Natural killer cell (primary cell): ENCODE measurements at regions not wholly inside any gene's neighbourhood (a gene's known extent, or its start where the extent isn't known, plus 50 kb on each side); places are given as distances from the start of the nearest gene placed in this dataset.

ENCODE experiments used
- ATAC-seq, 3 donors: fragments of 150-1000 bp in 2 of 3; fragments of 200-7000 bp in 1 of 3; cut with Tn5 transposase; 1 replicate in 1 of 3; 2 replicates in 2 of 3; pipeline ENCODE4 v1.10.0; 2021; ENCODE audit warnings: mild to moderate bottlenecking in 2 of 3, moderate library complexity in 2 of 3
- DNase-seq, 2 donors: peaks; one replicate each; pipeline versions ENCODE4 v3.0.0 to v3.0.0-alpha.2; 2013 to 2021; ENCODE audit warnings: mixed read lengths in 1 of 2
- H3K27ac ChIP-seq: one replicate; pipeline ENCODE4 v1.5.1; 2013; ENCODE audit warnings: mild to moderate bottlenecking, low read length
- H3K27me3 ChIP-seq: one replicate; pipeline ENCODE4 v1.6.1; 2013; ENCODE audit warnings: low read length; ENCODE audit not compliant: control insufficient read depth, insufficient read depth
- H3K36me3 ChIP-seq: one replicate; pipeline ENCODE4 v1.6.1; 2013; ENCODE audit warnings: low read length; ENCODE audit not compliant: control insufficient read depth, insufficient read depth
- H3K4me1 ChIP-seq: one replicate; pipeline ENCODE4 v1.6.1; 2013; ENCODE audit warnings: low read length; ENCODE audit not compliant: control insufficient read depth, insufficient read depth
- H3K4me3 ChIP-seq: one replicate; pipeline ENCODE4 v1.5.1; 2013; ENCODE audit warnings: low read length
- H3K9me3 ChIP-seq: one replicate; pipeline ENCODE4 v1.6.1; 2013; ENCODE audit warnings: low read length; ENCODE audit not compliant: control insufficient read depth, insufficient read depth
- H3K27ac Mint-ChIP-seq, 2 donors: one replicate each; pipeline ENCODE4 v1.8.0; 2022; ENCODE audit warnings: mild to moderate bottlenecking in 2 of 2, mixed read lengths in 2 of 2, moderate library complexity in 1 of 2
- H3K27me3 Mint-ChIP-seq, 2 donors: one replicate each; pipeline ENCODE4 v1.8.0; 2022; ENCODE audit warnings: low read depth in 2 of 2, mixed read lengths in 2 of 2
- H3K36me3 Mint-ChIP-seq: one replicate; pipeline ENCODE4 v1.8.0; 2022; ENCODE audit warnings: mixed read lengths
- H3K4me1 Mint-ChIP-seq, 2 donors: one replicate each; pipeline ENCODE4 v1.8.0; 2022; ENCODE audit warnings: mixed read lengths in 2 of 2
- H3K4me3 Mint-ChIP-seq: one replicate; pipeline ENCODE4 v1.8.0; 2022; ENCODE audit warnings: mild to moderate bottlenecking, moderate library complexity, mixed read lengths
- H3K9me3 Mint-ChIP-seq, 2 donors: one replicate each; pipeline ENCODE4 v1.8.0; 2022; ENCODE audit warnings: mixed read lengths in 2 of 2
- CTCF ChIP-seq: fragments of 200-600 bp; IDR thresholded peaks from one replicate; pipeline ENCODE4 v1.8.0; 2022; ENCODE audit warnings: antibody characterized with exemption
- WGBS: methylation state at CpG from one replicate; pipeline ENCODE4 v1.1.7; 2013; ENCODE audit warnings: missing lambda C conversion rate; ENCODE audit not compliant: insufficient coverage; 5-methylcytosine and 5-hydroxymethylcytosine counted together
- intact Hi-C: fragments of 100-400 bp; cut with micrococcal nuclease; formaldehyde crosslinking; loops from one replicate; pipeline ENCODE4 v1.14.2; 2022

GRCh38 chr2:60301726-60302125 is 251.7 kb downstream of the BCL11A start:
- Mint-ChIP-seq H3K4me3 (no peak overlapping the region), H3K27ac (no peak overlapping the region), H3K36me3 (no peaks in the 10 kb centered on the region), H3K27me3 (no peaks in the 10 kb centered on the region), H3K9me3 (no peaks in the 10 kb centered on the region), H3K4me1 (peaks cover 19 to 32% of the 10 kb centered on the region in 2 donors)
- no peaks in the 10 kb centered on the region for H3K27me3 ChIP-seq
- peaks cover 10% of the 10 kb centered on the region for H3K4me1 ChIP-seq
- intact Hi-C loops: no loop called here
- no peak overlapping the region for H3K4me3 ChIP-seq
- no peaks in the 10 kb centered on the region for H3K9me3 ChIP-seq
- ATAC-seq (no peak), DNase-seq (no peak)
- 42% methylated on average over 2 of the region's 3 CpGs for WGBS
- no peak for TF ChIP-seq CTCF
- H3K36me3 ChIP-seq: no peaks in the 10 kb centered on the region
- H3K27ac ChIP-seq: no peak overlapping the region

DNA sequence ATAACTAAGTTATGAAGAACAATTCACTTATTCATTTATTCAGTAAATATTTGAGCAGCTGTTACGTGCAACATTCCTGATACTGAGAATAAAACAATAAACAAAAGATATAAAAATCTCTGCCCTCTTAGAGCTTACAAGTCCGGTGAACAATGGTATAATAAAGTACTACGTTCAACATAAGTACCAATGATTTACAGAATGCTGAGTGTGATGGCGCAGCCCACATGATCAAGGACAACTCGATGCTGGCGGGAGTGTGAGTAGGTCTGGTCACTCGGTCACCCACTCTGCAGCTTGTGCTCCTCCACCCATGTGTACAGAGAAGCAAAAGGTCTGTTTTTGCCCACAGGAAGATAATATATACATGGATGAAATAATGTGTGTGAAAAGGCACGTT is 254.3 kb downstream of the BCL11A start:
- no peak overlapping the region for H3K4me3 Mint-ChIP-seq
- intact Hi-C loops: no loop called here
- no peak for ATAC-seq
- H3K4me3 ChIP-seq: no peak overlapping the region
- H3K27me3 ChIP-seq: no peaks in the 10 kb centered on the region
- 94% methylated on average over 7 of the region's 8 CpGs for WGBS
- no peak overlapping the region for H3K27ac Mint-ChIP-seq
- peaks cover 6% of the 10 kb centered on the region for H3K4me1 ChIP-seq
- no peaks in the 10 kb centered on the region for H3K36me3 ChIP-seq
- H3K36me3 Mint-ChIP-seq: no peaks in the 10 kb centered on the region
- no peak overlapping the region for H3K27ac ChIP-seq
- no peak for TF ChIP-seq CTCF
- H3K27me3 Mint-ChIP-seq: no peaks in the 10 kb centered on the region
- H3K4me1 Mint-ChIP-seq: peaks cover 14 to 17% of the 10 kb centered on the region in 2 donors
- DNase-seq: no peak
- H3K9me3 ChIP-seq: no peaks in the 10 kb centered on the region
- no peaks in the 10 kb centered on the region for H3K9me3 Mint-ChIP-seq

DNA sequence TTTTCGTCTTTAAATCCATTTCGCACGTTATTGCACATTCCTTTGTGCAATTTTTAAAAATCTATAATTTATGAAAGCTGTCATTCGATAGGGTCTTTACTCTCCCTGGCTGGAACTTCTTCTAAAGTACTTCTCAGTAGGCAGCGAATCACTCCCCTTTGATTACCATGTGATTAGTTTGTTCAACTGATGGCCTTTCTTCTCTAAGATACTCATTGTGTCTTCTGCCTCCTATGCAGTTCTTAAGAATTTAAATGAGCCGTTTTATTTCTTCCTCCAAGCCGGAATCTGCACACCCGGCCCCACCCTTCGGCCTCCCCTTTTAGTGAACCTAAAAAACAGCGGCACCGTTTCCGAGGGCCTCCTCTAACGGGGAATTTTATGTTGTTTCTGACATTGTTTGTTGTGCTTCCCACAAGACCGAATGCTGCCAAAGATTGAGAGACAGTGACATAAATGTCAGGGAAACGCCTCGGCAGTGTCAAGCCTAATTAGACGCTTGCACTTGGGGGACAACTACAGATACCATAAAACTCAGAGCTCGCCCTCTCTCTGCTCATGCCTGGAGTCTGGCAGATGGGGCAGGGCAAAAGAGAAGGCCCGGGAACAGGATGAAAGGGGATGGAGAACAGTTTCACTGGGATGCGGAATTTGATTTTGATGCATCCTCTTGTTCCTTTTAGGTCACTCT is 255.3 kb downstream of the BCL11A start:
- H3K4me1 ChIP-seq: peaks cover 5% of the 10 kb centered on the region
- no peak overlapping the region for H3K27ac ChIP-seq
- Mint-ChIP-seq H3K9me3 (no peaks in the 10 kb centered on the region), H3K27ac (no peak overlapping the region), H3K36me3 (no peaks in the 10 kb centered on the region), H3K4me3 (no peak overlapping the region), H3K4me1 (peaks cover 6% of the 10 kb centered on the region in 2 donors), H3K27me3 (no peaks in the 10 kb centered on the region)
- DNase-seq: no peak
- H3K36me3 ChIP-seq: no peaks in the 10 kb centered on the region
- H3K4me3 ChIP-seq: no peak overlapping the region
- 95% methylated on average over 20 of the region's 20 CpGs for WGBS
- no peaks in the 10 kb centered on the region for H3K9me3 ChIP-seq
- no peak for TF ChIP-seq CTCF
- intact Hi-C loops: no loop called here
- no peak for ATAC-seq
- no peaks in the 10 kb centered on the region for H3K27me3 ChIP-seq
